ENCODE measurements at regions not wholly inside any gene's neighbourhood (a gene's known extent, or its start where the extent isn't known, plus 50 kb on each side); places are given as distances from the start of the nearest gene placed in this dataset.

DNA sequence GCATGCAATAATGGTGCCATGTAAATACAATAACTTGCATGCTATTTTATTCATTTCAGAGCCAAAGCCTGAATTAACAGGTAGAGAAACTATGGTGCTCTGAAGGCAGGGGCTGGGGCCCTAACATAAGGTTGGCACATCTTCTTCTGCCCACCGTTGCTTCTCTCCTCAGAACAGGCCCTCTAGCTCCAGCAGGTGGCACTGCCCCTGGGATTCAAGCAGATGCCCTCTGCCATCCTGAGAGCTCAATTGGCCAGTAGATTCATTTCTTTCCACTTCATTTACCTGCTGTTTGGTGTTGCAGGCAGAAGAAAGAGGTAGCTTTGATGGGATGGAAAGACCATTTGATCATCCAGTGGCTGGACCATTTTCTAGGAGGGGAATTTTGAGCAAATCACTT, 130.5 kb downstream of the FOXB1 start:
- no peak overlapping the region for H3K4me3 ChIP-seq (ENCODE audit: low read depth, low read length)

DNA sequence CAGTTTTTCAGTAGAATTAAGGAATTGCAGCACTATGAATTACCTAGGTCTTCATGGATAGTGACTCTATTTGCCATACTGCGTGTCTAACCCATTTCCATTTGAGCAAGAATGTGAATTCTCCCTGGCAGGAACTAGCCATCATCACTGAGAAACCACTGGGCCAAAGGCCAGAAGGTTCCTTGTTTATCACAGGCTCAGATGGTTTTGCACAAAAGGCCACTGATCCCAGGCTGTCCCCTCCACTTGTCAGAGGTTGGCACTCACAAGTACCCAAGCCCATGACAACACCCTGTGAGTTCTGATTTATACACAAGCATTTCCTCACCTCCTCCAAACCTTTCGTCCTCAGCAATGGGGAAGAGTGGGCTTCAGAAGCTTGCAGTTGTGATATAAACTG, 131.8 kb downstream of the FOXB1 start:
- no peak overlapping the region for H3K4me3 ChIP-seq (ENCODE audit: low read depth, low read length)
- TF ChIP-seq, protein P1, sequence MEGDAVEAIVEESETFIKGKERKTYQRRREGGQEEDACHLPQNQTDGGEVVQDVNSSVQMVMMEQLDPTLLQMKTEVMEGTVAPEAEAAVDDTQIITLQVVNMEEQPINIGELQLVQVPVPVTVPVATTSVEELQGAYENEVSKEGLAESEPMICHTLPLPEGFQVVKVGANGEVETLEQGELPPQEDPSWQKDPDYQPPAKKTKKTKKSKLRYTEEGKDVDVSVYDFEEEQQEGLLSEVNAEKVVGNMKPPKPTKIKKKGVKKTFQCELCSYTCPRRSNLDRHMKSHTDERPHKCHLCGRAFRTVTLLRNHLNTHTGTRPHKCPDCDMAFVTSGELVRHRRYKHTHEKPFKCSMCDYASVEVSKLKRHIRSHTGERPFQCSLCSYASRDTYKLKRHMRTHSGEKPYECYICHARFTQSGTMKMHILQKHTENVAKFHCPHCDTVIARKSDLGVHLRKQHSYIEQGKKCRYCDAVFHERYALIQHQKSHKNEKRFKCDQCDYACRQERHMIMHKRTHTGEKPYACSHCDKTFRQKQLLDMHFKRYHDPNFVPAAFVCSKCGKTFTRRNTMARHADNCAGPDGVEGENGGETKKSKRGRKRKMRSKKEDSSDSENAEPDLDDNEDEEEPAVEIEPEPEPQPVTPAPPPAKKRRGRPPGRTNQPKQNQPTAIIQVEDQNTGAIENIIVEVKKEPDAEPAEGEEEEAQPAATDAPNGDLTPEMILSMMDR (IDR thresholded peaks at IDR 0.05; ENCODE audit: low read depth, low read length) = no peak

More for the DNA sequence above, 130.5 kb downstream of the FOXB1 start:
- TF ChIP-seq, protein P1 (IDR thresholded peaks at IDR 0.05; ENCODE audit: low read depth, low read length) = no peak

DNA sequence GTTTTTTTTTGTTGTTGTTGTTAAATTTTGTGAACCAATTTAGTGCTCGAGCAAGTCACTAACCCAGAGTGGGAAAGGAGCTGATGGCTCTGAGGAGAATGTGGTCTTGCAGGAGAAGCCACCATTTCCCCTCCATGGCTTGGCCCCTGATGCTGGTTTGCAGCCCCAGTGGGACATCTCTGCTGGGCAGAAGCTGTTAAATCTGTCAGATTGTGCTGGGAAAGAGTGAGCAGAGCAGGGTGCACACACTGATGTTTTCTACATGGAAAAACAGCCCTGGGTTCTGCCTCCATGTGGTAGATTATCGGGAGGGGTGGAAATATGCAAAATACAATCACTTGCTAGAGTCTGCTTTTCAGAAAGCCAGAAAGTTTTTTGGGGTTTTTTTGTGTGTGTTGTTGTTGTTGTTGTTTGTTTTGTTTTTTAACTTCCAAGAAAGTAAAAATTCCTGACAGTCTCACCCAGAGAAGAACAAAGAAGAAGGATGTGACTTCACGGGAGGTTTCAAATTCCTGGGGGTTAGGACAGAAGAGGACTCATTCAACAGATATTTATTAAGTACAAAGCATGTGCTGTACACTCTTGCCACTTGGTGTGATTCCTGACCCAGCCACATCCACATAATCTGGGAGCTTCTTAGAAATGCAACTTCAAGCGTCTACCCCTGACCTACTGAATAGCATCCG, 133.7 kb downstream of the FOXB1 start:
- H3K4me3 ChIP-seq (ENCODE audit: low read depth, low read length) = no peak overlapping the region
- TF ChIP-seq, protein P1 (IDR thresholded peaks at IDR 0.05; ENCODE audit: low read depth, low read length) = no peak

DNA sequence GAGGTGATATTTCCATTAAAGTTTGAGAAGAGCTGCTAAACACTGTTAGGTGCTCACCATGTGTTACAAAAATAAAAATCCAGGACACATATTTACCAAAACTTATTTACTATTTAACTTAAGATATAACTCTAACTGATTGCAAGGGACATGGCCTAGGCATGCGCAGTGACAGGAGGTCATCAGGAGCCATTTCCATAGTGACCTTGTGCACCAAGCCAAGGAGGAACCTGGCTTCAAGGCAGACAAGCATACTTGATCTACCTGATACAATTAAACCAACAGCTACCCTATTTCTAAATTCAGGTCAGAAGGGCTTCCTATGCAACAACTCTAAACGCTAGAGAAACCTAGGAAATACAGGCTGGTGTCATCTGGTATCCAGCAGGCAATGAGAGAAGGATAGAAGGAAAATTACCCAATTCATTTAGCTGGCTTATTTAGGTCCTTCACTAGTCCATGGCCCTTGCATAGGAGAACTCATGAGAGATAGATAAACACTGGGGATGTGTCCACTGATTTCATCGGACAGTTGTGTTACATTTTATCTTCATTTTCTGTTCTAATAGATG, 134.4 kb downstream of the FOXB1 start:
- no peak overlapping the region for H3K4me3 ChIP-seq (ENCODE audit: low read depth, low read length)
- TF ChIP-seq, protein P1 (IDR thresholded peaks at IDR 0.05; ENCODE audit: low read depth, low read length) = no peak

DNA sequence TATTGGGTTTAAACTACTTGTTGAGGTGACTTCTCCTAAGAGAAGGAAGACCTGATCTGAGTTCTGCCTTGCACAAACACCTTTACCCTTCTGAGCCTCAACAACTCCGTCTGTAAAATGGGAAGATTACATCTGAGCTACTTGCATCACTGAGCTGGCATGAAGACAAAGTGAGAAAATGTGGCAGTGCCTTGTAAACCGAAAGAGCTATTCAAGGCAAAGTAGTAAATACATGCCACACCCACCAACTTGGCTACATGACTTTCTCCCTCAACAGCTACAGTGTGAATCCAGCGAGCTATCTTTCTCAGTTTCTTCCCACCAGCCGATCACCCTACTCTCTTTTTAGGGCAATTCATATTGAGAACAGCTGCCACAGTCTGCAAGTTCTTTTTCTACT, 148.3 kb downstream of the FOXB1 start:
- TF ChIP-seq, protein P1 (IDR thresholded peaks at IDR 0.05; ENCODE audit: low read depth, low read length) = no peak
- H3K4me3 ChIP-seq (ENCODE audit: low read depth, low read length) = no peak overlapping the region

DNA sequence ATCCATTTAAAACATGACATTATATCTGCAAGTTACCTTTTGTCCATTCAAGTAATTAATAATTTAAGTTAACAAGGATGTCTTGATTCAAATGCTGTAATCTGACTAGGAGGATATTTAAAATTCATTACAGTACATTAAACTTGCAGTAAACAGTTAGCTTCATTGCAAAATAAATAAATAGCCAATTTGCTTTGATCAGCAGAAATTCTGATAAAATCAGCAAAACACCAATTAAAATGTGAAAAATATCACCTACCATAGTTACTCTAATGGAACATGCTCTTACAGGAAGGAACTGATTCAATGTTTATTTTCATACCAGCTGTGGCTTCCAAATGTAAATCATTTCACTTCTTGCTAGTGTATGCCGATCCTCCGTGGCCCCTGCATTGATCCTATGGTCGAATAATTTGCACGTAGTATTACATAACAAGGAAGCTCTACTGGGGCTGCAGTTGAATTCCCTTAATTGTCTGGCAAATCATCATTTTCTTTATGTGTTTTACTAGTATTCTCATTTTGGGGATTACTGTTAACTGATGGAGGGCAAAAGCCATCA, 150.7 kb downstream of the FOXB1 start:
- TF ChIP-seq, protein P1 (IDR thresholded peaks at IDR 0.05; ENCODE audit: low read depth, low read length) = no peak
- no peak overlapping the region for H3K4me3 ChIP-seq (ENCODE audit: low read depth, low read length)

DNA sequence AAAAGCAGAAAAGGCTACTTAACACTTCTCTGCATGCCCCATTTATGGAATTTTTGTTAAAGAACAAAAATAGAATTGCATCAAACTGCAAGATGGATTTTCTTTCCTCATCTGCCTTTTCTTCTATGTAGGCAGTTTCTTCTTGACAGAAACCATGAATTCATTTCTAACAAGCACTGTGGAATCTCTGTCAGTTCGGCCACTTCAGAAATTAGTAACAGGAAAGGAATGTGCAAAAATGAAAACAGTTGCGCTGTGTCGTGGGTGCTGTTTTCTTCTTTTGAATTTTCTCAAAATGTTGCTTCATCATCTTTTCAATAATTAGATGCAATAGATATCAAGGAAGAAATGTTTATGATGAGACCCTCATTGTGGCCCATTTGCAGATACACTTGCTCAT, 151.6 kb downstream of the FOXB1 start:
- TF ChIP-seq, protein P1 (IDR thresholded peaks at IDR 0.05; ENCODE audit: low read depth, low read length) = no peak
- no peak overlapping the region for H3K4me3 ChIP-seq (ENCODE audit: low read depth, low read length)
